ENCODE measurements at regions not wholly inside any gene's neighbourhood (a gene's known extent, or its start where the extent isn't known, plus 50 kb on each side); places are given as distances from the start of the nearest gene placed in this dataset.

- no peak for DNase-seq (ENCODE audit: low spot score)
- no peak for ATAC-seq
- H3K27me3 Mint-ChIP-seq (ENCODE audit: low read depth) = no peaks in the 10 kb centered on the region
- no peak overlapping the region for H3K27ac Mint-ChIP-seq
- peaks cover 9% of the 10 kb centered on the region for H3K9me3 Mint-ChIP-seq
- POLR2A ChIA-PET = no interaction called here
- no peaks in the 10 kb centered on the region for H3K36me3 Mint-ChIP-seq
- H3K4me3 Mint-ChIP-seq = no peak overlapping the region
- CTCF ChIA-PET = no interaction called here
- peaks cover 25% of the 10 kb centered on the region for H3K4me1 Mint-ChIP-seq
- TF ChIP-seq FOXJ3 (CRISPR knock-in tag; IDR thresholded peaks at IDR 0.05; ENCODE audit: borderline replicate concordance) (no peak), RELA (CRISPR knock-in tag; IDR thresholded peaks at IDR 0.05; ENCODE audit: borderline replicate concordance) (no peak), USF1 (CRISPR knock-in tag; IDR thresholded peaks at IDR 0.05) (no peak), ERG (CRISPR knock-in tag; IDR thresholded peaks at IDR 0.05) (no peak), TP53 (CRISPR knock-in tag; IDR thresholded peaks at IDR 0.05) (no peak), FOXP1 (CRISPR knock-in tag; IDR thresholded peaks at IDR 0.05; ENCODE audit: borderline replicate concordance) (no peak), PREB (CRISPR knock-in tag; IDR thresholded peaks at IDR 0.05; ENCODE audit: borderline replicate concordance) (no peak), ZNF232 (CRISPR knock-in tag; IDR thresholded peaks at IDR 0.05) (no peak), CREB1 (CRISPR knock-in tag; IDR thresholded peaks at IDR 0.05) (no peak), SOX15 (CRISPR knock-in tag; IDR thresholded peaks at IDR 0.05) (no peak), ZNF671 (CRISPR knock-in tag; IDR thresholded peaks at IDR 0.05) (no peak)
These were observed 150.9 kb upstream of the HMGN3 start for GRCh38 chr6:79385333-79385732.

- Mint-ChIP-seq H3K4me3 (no peak overlapping the region), H3K4me1 (peaks cover 25% of the 10 kb centered on the region), H3K36me3 (no peaks in the 10 kb centered on the region), H3K9me3 (peaks cover 14% of the 10 kb centered on the region), H3K27ac (no peak overlapping the region), H3K27me3 (ENCODE audit: low read depth) (no peaks in the 10 kb centered on the region)
- no peak for DNase-seq (ENCODE audit: low spot score)
- no peak for ATAC-seq
- ChIA-PET POLR2A (no interaction called here), CTCF (no interaction called here)
- no peak for TF ChIP-seq SOX15 (CRISPR knock-in tag; IDR thresholded peaks at IDR 0.05)
- TF ChIP-seq ZNF512 (CRISPR knock-in tag; IDR thresholded peaks at IDR 0.05; ENCODE audit: borderline replicate concordance) = no peak
- no peak for TF ChIP-seq ETV6 (CRISPR knock-in tag; IDR thresholded peaks at IDR 0.05)
- TF ChIP-seq PREB (CRISPR knock-in tag; IDR thresholded peaks at IDR 0.05; ENCODE audit: borderline replicate concordance) = no peak
- TF ChIP-seq GRHL2 (CRISPR knock-in tag; IDR thresholded peaks at IDR 0.05; ENCODE audit: insufficient replicate concordance, severe bottlenecking) = no peak
- TF ChIP-seq CREB1 (CRISPR knock-in tag; IDR thresholded peaks at IDR 0.05) = no peak
- no peak for TF ChIP-seq NR1H2 (CRISPR knock-in tag; IDR thresholded peaks at IDR 0.05)
- TF ChIP-seq JUN (CRISPR knock-in tag; IDR thresholded peaks at IDR 0.05) = no peak
- TF ChIP-seq ZNF121 (CRISPR knock-in tag; IDR thresholded peaks at IDR 0.05) = no peak
- TF ChIP-seq EMX1 (CRISPR knock-in tag; IDR thresholded peaks at IDR 0.05) = no peak
- TF ChIP-seq STAT6 (CRISPR knock-in tag; conservative IDR thresholded peaks at IDR 0.05; ENCODE audit: low read depth) = no peak
- no peak for TF ChIP-seq CTCF (IDR thresholded peaks at IDR 0.05)
- no peak for TF ChIP-seq ZNF317 (CRISPR knock-in tag; IDR thresholded peaks at IDR 0.05; ENCODE audit: borderline replicate concordance, low read depth)
- no peak for TF ChIP-seq ZNF416 (CRISPR knock-in tag; IDR thresholded peaks at IDR 0.05)
- no peak for TF ChIP-seq KAT7 (CRISPR knock-in tag; IDR thresholded peaks at IDR 0.05; ENCODE audit: borderline replicate concordance)
These were observed 150.4 kb upstream of the HMGN3 start for GRCh38 chr6:79384845-79385244.
